HepG2 (cell line): ENCODE measurements at regions not wholly inside any gene's neighbourhood (a gene's known extent, or its start where the extent isn't known, plus 50 kb on each side); places are given as distances from the start of the nearest gene placed in this dataset.

Source experiments
- ATAC-seq: fragments of 200-7000 bp; cut with Tn5 transposase; 3 replicates; pipeline ENCODE4 v1.9.1; 2020; ENCODE audit warnings: mild to moderate bottlenecking, moderate library complexity
- BruUV-seq: library from RNA; stranded (reverse); fragments of 400-500 nt; replicated peaks from 2 replicates; lab custom pipeline; 2021; lab: Mats Ljungman, UMichigan
- CTCF ChIA-PET: fragments of 300-600 bp; formaldehyde crosslinking; extraction: SDS; loops from one replicate; lab custom pipeline; 2021; ENCODE audit warnings: low total read pairs, inconsistent platforms, low intra/inter-chr PET ratio; lab: Yijun Ruan, JAX
- POLR2A ChIA-PET: fragments of 350-600 bp; sonication (Branson Sonifier 250); formaldehyde crosslinking; loops from one replicate; lab custom pipeline; 2020; ENCODE audit warnings: antibody characterized with exemption, inconsistent platforms; lab: Yijun Ruan, JAX
- DNase-seq: peaks from one replicate; pipeline ENCODE4 v3.0.0-alpha.2; 2015; ENCODE audit warnings: low spot score
- FAIRE-seq: peaks from 3 replicates; lab custom pipeline; 2011; peaks lifted over from hg19 to GRCh38; lab: Jason Lieb, UNC
- H2AFZ ChIP-seq: one replicate; pipeline ENCODE4 v1.6.1; 2011; ENCODE audit warnings: low read length, inconsistent platforms
- H3K27ac ChIP-seq: fragments of 300-600 bp; 3 replicates; pipeline ENCODE4 v1.8.0; 2011; ENCODE audit warnings: mixed run types, mild to moderate bottlenecking, mixed read lengths, low read length, inconsistent platforms; ENCODE audit not compliant: insufficient read depth; ENCODE audit errors: extremely low read length
- H3K27me3 ChIP-seq, 2 experiments: fragments of 200-600 bp in 1 of 2; 2 replicates in 1 of 2; 3 replicates in 1 of 2; pipeline versions ENCODE4 v1.6.0 to v1.8.0; 2011; ENCODE audit warnings: low read length in 2 of 2, mild to moderate bottlenecking in 2 of 2, moderate library complexity in 2 of 2, inconsistent platforms in 1 of 2; ENCODE audit not compliant: insufficient read depth in 2 of 2, control insufficient read depth in 1 of 2
- H3K36me3 ChIP-seq, 2 experiments: fragments of 200-600 bp in 1 of 2; replicated peaks in 1 of 2; 2 replicates in 1 of 2; 3 replicates in 1 of 2; pipeline versions ENCODE4 v1.5.1 to v1.8.0; 2011; ENCODE audit warnings: low read length in 2 of 2, inconsistent platforms in 1 of 2; ENCODE audit not compliant: insufficient read depth in 2 of 2, control insufficient read depth in 1 of 2
- H3K4me1 ChIP-seq: 2 replicates; pipeline ENCODE4 v1.5.1; 2012; ENCODE audit warnings: low read length, inconsistent platforms; ENCODE audit not compliant: insufficient read depth
- H3K4me2 ChIP-seq: 2 replicates; pipeline ENCODE4 v1.6.0; 2011; ENCODE audit warnings: low read depth, low read length, inconsistent platforms
- H3K4me3 ChIP-seq, 3 experiments: fragments of 200-600 bp in 1 of 3; sonication (generic), shearing (Covaris generic) in 1 of 3; replicated peaks in 1 of 3; 2 replicates each; pipeline ENCODE4 v1.5.1; 2011 to 2016; ENCODE audit warnings: low read length in 3 of 3, inconsistent platforms in 2 of 3, low read depth in 2 of 3, mild to moderate bottlenecking in 2 of 3, control low read depth in 1 of 3, mixed read lengths in 1 of 3; ENCODE audit not compliant: insufficient read depth in 1 of 3
- H3K79me2 ChIP-seq: one replicate; pipeline ENCODE4 v1.6.1; 2011; ENCODE audit warnings: low read length, inconsistent platforms; ENCODE audit not compliant: insufficient read depth
- H3K9ac ChIP-seq: 2 replicates; pipeline ENCODE4 v1.6.0; 2011; ENCODE audit warnings: mild to moderate bottlenecking, low read depth, low read length, inconsistent platforms; ENCODE audit not compliant: insufficient read depth
- H3K9me3 ChIP-seq: 2 replicates; pipeline ENCODE4 v1.5.1; 2012; ENCODE audit warnings: mild to moderate bottlenecking, low read length
- H4K20me1 ChIP-seq: 2 replicates; pipeline ENCODE4 v1.6.0; 2011; ENCODE audit warnings: inconsistent platforms, mild to moderate bottlenecking, low read length, moderate library complexity; ENCODE audit not compliant: insufficient read depth
- ARHGAP35 ChIP-seq: sonication (generic); formaldehyde crosslinking; IDR thresholded peaks from 2 replicates; pipeline ENCODE4 v1.9.0; 2022; ENCODE audit warnings: mild to moderate bottlenecking, inconsistent platforms, moderate library complexity, missing genetic modification reagents, borderline replicate concordance
- PAWR ChIP-seq: sonication (generic); formaldehyde crosslinking; IDR thresholded peaks from 2 replicates; pipeline ENCODE4 v1.4.0; 2020; ENCODE audit warnings: missing genetic modification reagents, mild to moderate bottlenecking, borderline replicate concordance
- SMC3 ChIP-seq: IDR thresholded peaks from 2 replicates; pipeline ENCODE4 v1.6.1; 2011; ENCODE audit warnings: low read length, improper control_type of control experiment
- YEATS2 ChIP-seq: sonication (generic); formaldehyde crosslinking; IDR thresholded peaks from 2 replicates; pipeline ENCODE4 v1.4.0; 2020; ENCODE audit warnings: missing genetic modification reagents, borderline replicate concordance
- ZMYM2 ChIP-seq: sonication (generic); formaldehyde crosslinking; IDR thresholded peaks from 2 replicates; pipeline ENCODE4 v1.8.0; 2022; ENCODE audit warnings: mild to moderate bottlenecking, missing genetic modification reagents
- ZNF747 ChIP-seq: sonication (generic); formaldehyde crosslinking; IDR thresholded peaks from 2 replicates; pipeline ENCODE4 v1.8.1; 2023; ENCODE audit warnings: missing genetic modification reagents, mild to moderate bottlenecking, borderline replicate concordance
- ZNF768 ChIP-seq: sonication (generic); formaldehyde crosslinking; IDR thresholded peaks from 2 replicates; pipeline ENCODE4 v1.4.0; 2020; ENCODE audit warnings: missing genetic modification reagents
- WGBS: methylation state at CpG from one replicate; pipeline ENCODE4 v1.1.6; 2017; ENCODE audit warnings: low lambda C conversion rate; 5-methylcytosine and 5-hydroxymethylcytosine counted together
- in situ Hi-C: cut with HindIII; loops from 2 replicates; pipeline ENCODE4 v1.10.0; 2017; ENCODE audit warnings: low pct_unique_long_range_greater_than_20kb; ENCODE audit not compliant: extremely low pct_ligation_motif_present
- intact Hi-C: fragments of 100-400 bp; cut with micrococcal nuclease; formaldehyde crosslinking; loops from one replicate; pipeline ENCODE4 v1.10.0; 2022; ENCODE audit not compliant: unreplicated experiment
- TF ChIP-seq, protein P1 (sequence below): sonication (generic); formaldehyde crosslinking; IDR thresholded peaks from 2 replicates; pipeline ENCODE4 v1.5.1; 2020; ENCODE audit warnings: missing genetic modification reagents, mild to moderate bottlenecking, borderline replicate concordance

DNA sequence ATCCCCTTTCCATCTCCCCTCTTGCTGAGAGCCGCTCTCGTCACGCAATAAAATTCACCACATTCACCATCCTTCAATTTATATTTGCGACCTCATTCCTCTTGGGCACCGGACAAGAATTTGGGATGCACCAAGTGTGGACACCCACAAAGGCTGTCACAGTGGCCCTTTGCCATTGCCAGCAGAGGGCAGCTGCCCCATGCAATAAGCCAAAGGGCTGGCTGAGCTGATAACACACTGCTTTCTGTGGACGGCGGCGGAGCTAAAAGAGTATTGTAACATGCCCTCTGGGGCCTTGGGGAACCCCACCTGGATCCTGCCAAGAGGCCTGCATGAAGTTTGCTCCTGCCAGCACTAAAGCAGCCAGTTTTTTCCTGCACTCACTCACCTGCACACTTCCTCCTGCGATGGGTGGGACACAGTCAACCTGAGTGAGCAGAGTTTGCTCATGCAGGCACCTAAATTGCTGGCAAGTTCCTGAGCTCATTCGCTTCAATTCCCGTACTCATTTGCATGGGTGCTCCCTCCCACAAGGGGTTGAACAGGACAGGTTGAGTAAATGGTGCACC, 792.3 kb upstream of the ADAMTS5 start:
- H4K20me1 ChIP-seq, result no peaks in the 10 kb centered on the region
- TF ChIP-seq ZNF747 (no peak), YEATS2 (CRISPR knock-in tag) (no peak), SMC3 (peak; percentile 25; the same call in 1 of the 2 replicates), ARHGAP35 (CRISPR knock-in tag) (no peak), PAWR (CRISPR knock-in tag) (no peak)
- TF ChIP-seq, protein P1, sequence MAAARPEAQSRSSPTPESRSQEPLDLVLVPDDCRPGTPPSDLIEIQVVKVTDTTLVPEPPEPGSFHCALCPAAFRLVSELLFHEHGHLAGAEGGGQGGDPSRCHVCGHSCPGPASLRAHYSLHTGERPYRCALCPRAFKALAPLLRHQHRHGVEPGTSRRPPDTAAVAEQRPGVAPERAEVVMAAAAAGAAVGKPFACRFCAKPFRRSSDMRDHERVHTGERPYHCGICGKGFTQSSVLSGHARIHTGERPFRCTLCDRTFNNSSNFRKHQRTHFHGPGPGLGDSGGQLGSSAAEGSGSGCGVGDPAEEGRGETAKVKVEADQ (CRISPR knock-in tag), result no peak
- ChIA-PET POLR2A (no interaction called here), CTCF (no interaction called here)
- H2AFZ ChIP-seq, result no peak overlapping the region
- no peaks in the 10 kb centered on the region for H3K79me2 ChIP-seq
- peaks cover 94% of the 10 kb centered on the region for H3K9me3 ChIP-seq
- FAIRE-seq (no peak), DNase-seq (no peak), ATAC-seq (no peak)
- no peak overlapping the region for H3K27ac ChIP-seq
- no peaks in the 10 kb centered on the region for H3K36me3 ChIP-seq
- no peak overlapping the region for H3K9ac ChIP-seq
- 33% methylated on average over 8 of the region's 11 CpGs for WGBS
- no peak overlapping the region for H3K4me2 ChIP-seq
- H3K27me3 ChIP-seq, result no peaks in the 10 kb centered on the region
- intact Hi-C loops (no loop called here), in situ Hi-C loops (no loop called here)
- H3K4me1 ChIP-seq, result no peaks in the 10 kb centered on the region
- no TSS peak for BruUV-seq
- H3K4me3 ChIP-seq, result no peak overlapping the region

DNA sequence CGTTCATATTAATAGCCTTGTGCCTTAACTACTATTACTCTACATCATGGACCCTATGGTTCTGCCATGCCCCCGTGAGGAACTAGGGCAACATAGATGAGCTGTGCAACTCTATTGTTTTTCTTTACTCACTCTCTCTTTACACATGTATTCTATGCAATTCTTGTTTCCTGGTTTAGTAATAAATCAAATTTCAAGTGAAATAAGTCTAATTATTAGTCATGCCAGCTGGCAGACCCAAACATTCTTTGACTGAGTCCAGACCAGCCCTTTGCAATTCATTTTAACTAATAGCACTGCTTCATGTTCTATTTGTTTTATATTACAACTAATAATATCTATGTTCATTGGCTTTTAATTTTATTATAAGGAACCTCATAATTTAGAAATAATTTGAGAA, 789.3 kb upstream of the ADAMTS5 start:
- Histone ChIP-seq H3K27me3 (no peaks in the 10 kb centered on the region), H3K9me3 (peaks cover 90% of the 10 kb centered on the region), H3K79me2 (no peaks in the 10 kb centered on the region), H4K20me1 (no peaks in the 10 kb centered on the region), H3K4me3 (no peak overlapping the region), H3K4me1 (no peaks in the 10 kb centered on the region), H3K9ac (no peak overlapping the region), H3K27ac (no peak overlapping the region), H3K4me2 (no peak overlapping the region), H2AFZ (no peak overlapping the region), H3K36me3 (no peaks in the 10 kb centered on the region)
- no peak for ATAC-seq
- TF ChIP-seq ZMYM2 (CRISPR knock-in tag) (no peak), ZNF768 (no peak)
- no peak for FAIRE-seq
- ChIA-PET POLR2A (no interaction called here), CTCF (no interaction called here)
- intact Hi-C loops (no loop called here), in situ Hi-C loops (no loop called here)
- 0% methylated on average over 2 of the region's 2 CpGs for whole genome bisulfite sequencing
- DNase-seq, result no peak
- no TSS peak for BruUV-seq
